ENCODE measurements at regions not wholly inside any gene's neighbourhood (a gene's known extent, or its start where the extent isn't known, plus 50 kb on each side); places are given as distances from the start of the nearest gene placed in this dataset.

GRCh38 chr15:62886431-62887071, 156.0 kb upstream of the TPM1 start:
- TF ChIP-seq CTCF (IDR thresholded peaks at IDR 0.05) (no peak), POLR2A (IDR thresholded peaks at IDR 0.05) (peak in 1 of 3 donors; percentile 27)

All from body of pancreas (tissue), 4 donors.